H1 (cell line): ENCODE measurements at regions not wholly inside any gene's neighbourhood (a gene's known extent, or its start where the extent isn't known, plus 50 kb on each side); places are given as distances from the start of the nearest gene placed in this dataset.

Experiments
- CTCF ChIA-PET: fragments of 300-600 bp; sonication (Branson Sonifier 250); formaldehyde crosslinking; loops from one replicate; lab custom pipeline; 2021; ENCODE audit not compliant: partially characterized antibody; lab: Charles Lee
- POLR2A ChIA-PET: fragments of 300-600 bp; sonication (Branson Sonifier 250); formaldehyde crosslinking; loops from one replicate; lab custom pipeline; 2021; ENCODE audit warnings: inconsistent platforms; ENCODE audit not compliant: partially characterized antibody; lab: Charles Lee
- DNase-seq, 2 experiments: peaks; one replicate each; pipeline versions ENCODE4 v3.0.0 to v3.0.0-alpha.2; 2010 to 2022; ENCODE audit warnings: low spot score in 2 of 2, low read depth in 1 of 2, mixed read lengths in 1 of 2
- FAIRE-seq: peaks from 2 replicates; lab custom pipeline; 2011; peaks lifted over from hg19 to GRCh38; lab: Jason Lieb, UNC
- H2AFZ ChIP-seq: 2 replicates; pipeline ENCODE4 v1.8.1; 2012; ENCODE audit warnings: low read length, inconsistent platforms
- H2AK5ac ChIP-seq: 2 replicates; pipeline ENCODE4 v1.6.1; 2013; ENCODE audit warnings: low read depth, low read length
- H2BK120ac ChIP-seq: replicated peaks from 2 replicates; pipeline ENCODE3; 2013; ENCODE audit warnings: low read depth, low read length, inconsistent platforms
- H2BK12ac ChIP-seq: 2 replicates; pipeline ENCODE4 v1.6.1; 2013; ENCODE audit warnings: low read depth, low read length
- H2BK15ac ChIP-seq: 2 replicates; pipeline ENCODE4 v1.6.1; 2013; ENCODE audit warnings: low read length
- H2BK20ac ChIP-seq: 2 replicates; pipeline ENCODE4 v1.6.1; 2013; ENCODE audit warnings: low read length
- H2BK5ac ChIP-seq: 2 replicates; pipeline ENCODE4 v1.6.1; 2013; ENCODE audit warnings: low read depth, low read length
- H3K14ac ChIP-seq: 2 replicates; pipeline ENCODE4 v1.6.1; 2013; ENCODE audit warnings: inconsistent platforms; ENCODE audit not compliant: insufficient read length
- H3K18ac ChIP-seq: 2 replicates; pipeline ENCODE4 v1.6.1; 2013; ENCODE audit warnings: low read length; ENCODE audit errors: extremely low read depth
- H3K23ac ChIP-seq: 2 replicates; pipeline ENCODE4 v1.6.1; 2013; ENCODE audit warnings: inconsistent platforms; ENCODE audit not compliant: insufficient read length
- H3K23me2 ChIP-seq: 2 replicates; pipeline ENCODE4 v1.6.1; 2013; ENCODE audit warnings: low read depth, low read length
- H3K27ac ChIP-seq: 2 replicates; pipeline ENCODE4 v1.6.1; 2011; ENCODE audit warnings: low read depth, low read length, inconsistent platforms
- H3K27me3 ChIP-seq, 4 experiments: replicated peaks in 1 of 4; 1 replicate in 1 of 4; 2 replicates in 3 of 4; pipeline versions ENCODE4 v1.6.1 to v1.8.1; 2011 to 2013; ENCODE audit warnings: low read length in 3 of 4, mild to moderate bottlenecking in 3 of 4, inconsistent platforms in 2 of 4, mixed read lengths in 2 of 4, moderate library complexity in 1 of 4; ENCODE audit not compliant: control insufficient read depth in 3 of 4, insufficient read depth in 3 of 4; ENCODE audit errors: extremely low read depth in 1 of 4
- H3K36me3 ChIP-seq, 4 experiments: 2 replicates each; pipeline versions ENCODE4 v1.6.1 to v1.8.1; 2011 to 2013; ENCODE audit warnings: mild to moderate bottlenecking in 4 of 4, low read length in 3 of 4, moderate library complexity in 2 of 4, control low read depth in 1 of 4, inconsistent platforms in 1 of 4; ENCODE audit not compliant: insufficient read depth in 4 of 4, control insufficient read depth in 2 of 4
- H3K4ac ChIP-seq: replicated peaks from 2 replicates; pipeline ENCODE3; 2013; ENCODE audit warnings: low read length, low read depth, mixed read lengths, inconsistent platforms; ENCODE audit not compliant: insufficient read length
- H3K4me1 ChIP-seq, 4 experiments: replicated peaks in 1 of 4; 1 replicate in 1 of 4; 2 replicates in 3 of 4; pipeline versions ENCODE4 v1.6.1 to v1.8.1; 2011 to 2013; ENCODE audit warnings: low read length in 3 of 4, inconsistent platforms in 2 of 4, mixed read lengths in 1 of 4; ENCODE audit not compliant: insufficient read depth in 4 of 4, control insufficient read depth in 3 of 4
- H3K4me2 ChIP-seq, 2 experiments: 2 replicates each; pipeline versions ENCODE4 v1.6.1 to v1.8.1; 2011 to 2013; ENCODE audit warnings: low read depth in 2 of 2, low read length in 2 of 2, control low read depth in 1 of 2, inconsistent platforms in 1 of 2, mild to moderate bottlenecking in 1 of 2; ENCODE audit not compliant: insufficient read depth in 1 of 2
- H3K4me3 ChIP-seq, 4 experiments: fragments of 200-600, 300-600 bp in 1 of 4; sonication (generic), shearing (Covaris generic), sonication (Bioruptor Twin) in 1 of 4; 2 replicates each; pipeline versions ENCODE4 v1.5.1 to v1.8.1; 2011 to 2016; ENCODE audit warnings: low read length in 4 of 4, low read depth in 3 of 4, control low read depth in 2 of 4, inconsistent platforms in 2 of 4, mild to moderate bottlenecking in 2 of 4, mixed read lengths in 1 of 4, moderate library complexity in 1 of 4; ENCODE audit not compliant: insufficient read depth in 2 of 4; ENCODE audit errors: extremely low read depth in 1 of 4
- H3K56ac ChIP-seq: replicated peaks from 2 replicates; pipeline ENCODE3; 2013; ENCODE audit warnings: low read depth, mild to moderate bottlenecking, mixed read lengths, low read length, inconsistent platforms; ENCODE audit not compliant: insufficient read length
- H3K79me1 ChIP-seq: 2 replicates; pipeline ENCODE4 v1.6.1; 2013; ENCODE audit warnings: low read depth, low read length, control low read depth
- H3K79me2 ChIP-seq, 2 experiments: 2 replicates each; pipeline versions ENCODE4 v1.6.1 to v1.8.1; 2012 to 2013; ENCODE audit warnings: low read length in 2 of 2, mild to moderate bottlenecking in 2 of 2, inconsistent platforms in 1 of 2; ENCODE audit not compliant: insufficient read depth in 2 of 2, control insufficient read depth in 1 of 2
- H3K9ac ChIP-seq, 4 experiments: replicated peaks in 1 of 4; 1 replicate in 1 of 4; 2 replicates in 3 of 4; pipeline versions ENCODE4 v1.6.1 to v1.8.1; 2011 to 2013; ENCODE audit warnings: low read depth in 3 of 4, low read length in 3 of 4, control low read depth in 2 of 4, mild to moderate bottlenecking in 2 of 4, moderate library complexity in 2 of 4, inconsistent platforms in 1 of 4; ENCODE audit errors: extremely low read depth in 1 of 4
- H3K9me3 ChIP-seq, 2 experiments: 2 replicates each; pipeline versions ENCODE4 v1.6.1 to v1.8.1; 2012 to 2013; ENCODE audit warnings: mild to moderate bottlenecking in 2 of 2, moderate library complexity in 2 of 2, control low read depth in 1 of 2, inconsistent platforms in 1 of 2, low read depth in 1 of 2, low read length in 1 of 2, mixed read lengths in 1 of 2; ENCODE audit not compliant: insufficient read depth in 2 of 2
- H4K20me1 ChIP-seq, 2 experiments: replicated peaks in 1 of 2; 2 replicates each; pipeline versions ENCODE3 to v1.8.1; 2011 to 2013; ENCODE audit warnings: inconsistent platforms in 2 of 2, low read length in 2 of 2, mild to moderate bottlenecking in 1 of 2; ENCODE audit not compliant: insufficient read depth in 2 of 2, control insufficient read depth in 1 of 2
- H4K5ac ChIP-seq: 2 replicates; pipeline ENCODE4 v1.6.1; 2013; ENCODE audit warnings: low read length, low read depth, mixed read lengths, inconsistent platforms; ENCODE audit not compliant: insufficient read length
- H4K8ac ChIP-seq: 2 replicates; pipeline ENCODE4 v1.8.0; 2013; ENCODE audit warnings: mild to moderate bottlenecking, moderate library complexity, low read length, inconsistent platforms; ENCODE audit not compliant: insufficient read depth; ENCODE audit errors: extremely low read depth
- H4K91ac ChIP-seq: replicated peaks from 2 replicates; pipeline ENCODE3; 2013; ENCODE audit warnings: low read length, mixed read lengths, inconsistent platforms; ENCODE audit not compliant: insufficient read length
- CHD1 ChIP-seq: IDR thresholded peaks from 2 replicates; pipeline ENCODE4 v1.6.1; 2012; ENCODE audit warnings: low read depth, low read length, improper control_type of control experiment
- HDAC6 ChIP-seq: IDR thresholded peaks from one replicate; pipeline ENCODE4 v1.7.1; 2012; ENCODE audit warnings: low read depth, mild to moderate bottlenecking, inconsistent platforms, low read length, moderate library complexity
- POLR2A ChIP-seq, 2 experiments: IDR thresholded peaks; 1 replicate in 1 of 2; 2 replicates in 1 of 2; pipeline ENCODE4 v1.6.1; 2011; ENCODE audit warnings: low read depth in 2 of 2, low read length in 2 of 2, mild to moderate bottlenecking in 2 of 2; ENCODE audit errors: control extremely low read depth in 1 of 2
- POLR2AphosphoS5 ChIP-seq: IDR thresholded peaks from 2 replicates; pipeline ENCODE4 v1.6.1; 2011; ENCODE audit warnings: low read depth, low read length
- RAD21 ChIP-seq, 2 experiments: IDR thresholded peaks in 1 of 2; conservative IDR thresholded peaks in 1 of 2; 2 replicates each; pipeline ENCODE4 v1.6.1; 2011; ENCODE audit warnings: low read depth in 2 of 2, low read length in 2 of 2, improper control_type of control experiment in 1 of 2, inconsistent platforms in 1 of 2, mild to moderate bottlenecking in 1 of 2, moderate library complexity in 1 of 2
- RBBP5 ChIP-seq: IDR thresholded peaks from 2 replicates; pipeline ENCODE4 v1.7.1; 2012; ENCODE audit warnings: low read depth, mild to moderate bottlenecking, inconsistent platforms, low read length, moderate library complexity, borderline replicate concordance
- RFX5 ChIP-seq: IDR thresholded peaks from 2 replicates; pipeline ENCODE4 v1.6.1; 2011; ENCODE audit warnings: low read depth, low read length, improper control_type of control experiment, borderline replicate concordance
- SIRT6 ChIP-seq: IDR thresholded peaks from one replicate; pipeline ENCODE4 v1.7.1; 2012; ENCODE audit warnings: low read length, inconsistent platforms
- SP2 ChIP-seq: IDR thresholded peaks from 2 replicates; pipeline ENCODE4 v1.6.1; 2012; ENCODE audit warnings: mild to moderate bottlenecking, low read length, inconsistent platforms
- TCF12 ChIP-seq: IDR thresholded peaks from 2 replicates; pipeline ENCODE4 v1.6.1; 2011; ENCODE audit warnings: low read depth, mild to moderate bottlenecking, low read length
- USF2 ChIP-seq: IDR thresholded peaks from 2 replicates; pipeline ENCODE4 v1.6.1; 2011; ENCODE audit warnings: low read length, improper control_type of control experiment
- WGBS, 2 experiments: shearing (Covaris generic) in 1 of 2; methylation state at CpG; one replicate each; pipeline versions ENCODE4 v1.1.6 to v1.1.7; 2013 to 2015; ENCODE audit warnings: low lambda C conversion rate in 2 of 2, mixed read lengths in 2 of 2, inconsistent platforms in 1 of 2, low coverage in 1 of 2, missing lambda C conversion rate in 1 of 2; ENCODE audit not compliant: insufficient replicate concordance in 2 of 2, insufficient coverage in 1 of 2, insufficient read length in 1 of 2; ENCODE audit errors: extremely low coverage in 1 of 2, missing lambda C conversion rate in 1 of 2; 5-methylcytosine and 5-hydroxymethylcytosine counted together

GRCh38 chr2:156826341-156826933 is 390.3 kb downstream of the GPD2 start:
- no peak overlapping the region for H4K8ac ChIP-seq
- H3K79me1 ChIP-seq, result no peaks in the 10 kb centered on the region
- H2BK15ac ChIP-seq, result no peak overlapping the region
- no peak overlapping the region for H3K4me2 ChIP-seq
- no peak for FAIRE-seq
- no peak overlapping the region for H3K23ac ChIP-seq
- H3K56ac ChIP-seq, result no peak overlapping the region
- DNase-seq, result no peak
- no peak overlapping the region for H2BK120ac ChIP-seq
- 100% methylated on average over 1 of the region's 2 CpGs; no CpG with 5 or more reads in 1 of the 2 experiments for WGBS, 2 experiments
- H2AK5ac ChIP-seq, result no peak overlapping the region
- H3K79me2 ChIP-seq, result no peaks in the 10 kb centered on the region
- no peak overlapping the region for H3K27ac ChIP-seq
- no peaks in the 10 kb centered on the region for H3K36me3 ChIP-seq
- H3K4me3 ChIP-seq, result no peak overlapping the region
- H2AFZ ChIP-seq, result no peak overlapping the region
- CTCF ChIA-PET, result no interaction called here
- H4K91ac ChIP-seq, result no peak overlapping the region
- no peak overlapping the region for H2BK5ac ChIP-seq
- H3K4ac ChIP-seq, result no peak overlapping the region
- no peak overlapping the region for H3K18ac ChIP-seq
- H2BK12ac ChIP-seq, result no peak overlapping the region
- no peaks in the 10 kb centered on the region for H3K23me2 ChIP-seq
- no peaks in the 10 kb centered on the region; a peak in 1 of 7 replicates for H3K4me1 ChIP-seq
- POLR2A ChIA-PET, result no interaction called here
- H2BK20ac ChIP-seq, result no peak overlapping the region
- no peak overlapping the region for H3K14ac ChIP-seq
- H3K27me3 ChIP-seq, result no peaks in the 10 kb centered on the region
- H3K9ac ChIP-seq, result no peak overlapping the region
- no peak overlapping the region for H4K5ac ChIP-seq
- no peaks in the 10 kb centered on the region for H3K9me3 ChIP-seq
- no peaks in the 10 kb centered on the region for H4K20me1 ChIP-seq
- no peak for TF ChIP-seq HDAC6
- no peak for TF ChIP-seq RAD21 (IDR thresholded peaks at IDR 0.05 in 1 of 2, conservative IDR thresholded peaks at IDR 0.05 in 1 of 2; ENCODE audit: low read depth in 2 of 2, low read length in 2 of 2)
- TF ChIP-seq SP2, result no peak
- no peak for TF ChIP-seq USF2
- TF ChIP-seq RFX5, result no peak
- no peak for TF ChIP-seq TCF12
- no peak for TF ChIP-seq POLR2A (IDR thresholded peaks at IDR 0.05; ENCODE audit: control extremely low read depth in 1 of 2, low read depth in 2 of 2, low read length in 2 of 2)
- TF ChIP-seq SIRT6, result no peak
- TF ChIP-seq RBBP5, result no peak
- TF ChIP-seq POLR2AphosphoS5, result no peak
- no peak for TF ChIP-seq CHD1
